ENCODE measurements at regions not wholly inside any gene's neighbourhood (a gene's known extent, or its start where the extent isn't known, plus 50 kb on each side); places are given as distances from the start of the nearest gene placed in this dataset.

DNA sequence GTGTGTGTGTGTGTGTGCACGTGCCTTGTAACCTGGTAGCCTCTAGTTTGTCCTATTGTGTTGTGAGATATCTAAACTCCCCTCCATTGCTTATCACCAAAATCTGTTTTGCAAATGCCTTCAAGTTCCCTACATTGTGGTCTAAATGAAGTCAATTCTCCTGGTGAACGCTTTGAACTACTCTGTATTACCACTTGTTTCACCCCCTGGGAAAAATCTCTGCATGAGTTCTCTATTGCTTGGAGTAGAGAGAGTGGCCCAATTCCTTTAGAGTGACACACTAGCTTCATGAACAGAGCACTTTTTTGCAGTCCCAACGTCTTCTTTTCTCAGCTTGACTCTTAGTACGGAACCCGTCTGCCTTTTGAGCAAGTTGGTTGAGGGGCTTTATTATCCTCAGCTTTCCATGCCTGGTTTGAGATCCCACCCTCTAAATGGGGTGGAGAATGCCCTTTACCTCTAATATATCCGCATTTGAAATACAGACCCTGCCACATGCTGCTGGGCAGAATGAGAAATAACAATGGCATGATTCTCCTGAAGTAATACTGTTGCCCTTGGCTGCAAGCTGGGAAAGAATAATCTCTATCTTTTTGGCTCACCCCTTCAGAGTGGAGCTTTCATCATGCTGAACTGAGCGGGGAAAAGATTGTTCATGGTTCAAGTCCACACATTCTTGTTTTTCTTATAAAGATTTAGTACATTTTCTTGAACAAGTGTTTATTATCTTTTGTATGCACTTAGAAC is 2545.3 kb downstream of the PCDH9 start:
- Mint-ChIP-seq H3K27me3 (ENCODE audit: low read depth, poor library complexity) (no peaks in the 10 kb centered on the region), H3K4me1 (peaks cover 13% of the 10 kb centered on the region), H3K4me3 (no peak overlapping the region), H3K27ac (no peak overlapping the region), H3K36me3 (ENCODE audit: low read depth) (no peaks in the 10 kb centered on the region), H3K9me3 (peaks cover 4% of the 10 kb centered on the region)
- DNase-seq: no peak
- TF ChIP-seq, protein P1, sequence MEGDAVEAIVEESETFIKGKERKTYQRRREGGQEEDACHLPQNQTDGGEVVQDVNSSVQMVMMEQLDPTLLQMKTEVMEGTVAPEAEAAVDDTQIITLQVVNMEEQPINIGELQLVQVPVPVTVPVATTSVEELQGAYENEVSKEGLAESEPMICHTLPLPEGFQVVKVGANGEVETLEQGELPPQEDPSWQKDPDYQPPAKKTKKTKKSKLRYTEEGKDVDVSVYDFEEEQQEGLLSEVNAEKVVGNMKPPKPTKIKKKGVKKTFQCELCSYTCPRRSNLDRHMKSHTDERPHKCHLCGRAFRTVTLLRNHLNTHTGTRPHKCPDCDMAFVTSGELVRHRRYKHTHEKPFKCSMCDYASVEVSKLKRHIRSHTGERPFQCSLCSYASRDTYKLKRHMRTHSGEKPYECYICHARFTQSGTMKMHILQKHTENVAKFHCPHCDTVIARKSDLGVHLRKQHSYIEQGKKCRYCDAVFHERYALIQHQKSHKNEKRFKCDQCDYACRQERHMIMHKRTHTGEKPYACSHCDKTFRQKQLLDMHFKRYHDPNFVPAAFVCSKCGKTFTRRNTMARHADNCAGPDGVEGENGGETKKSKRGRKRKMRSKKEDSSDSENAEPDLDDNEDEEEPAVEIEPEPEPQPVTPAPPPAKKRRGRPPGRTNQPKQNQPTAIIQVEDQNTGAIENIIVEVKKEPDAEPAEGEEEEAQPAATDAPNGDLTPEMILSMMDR (IDR thresholded peaks at IDR 0.05): no peak

- no peak for DNase-seq
- TF ChIP-seq, protein P1 (IDR thresholded peaks at IDR 0.05): no peak
- Mint-ChIP-seq H3K4me3 (no peak overlapping the region), H3K4me1 (peaks cover 13% of the 10 kb centered on the region), H3K9me3 (peaks cover 4% of the 10 kb centered on the region), H3K27me3 (ENCODE audit: low read depth, poor library complexity) (no peaks in the 10 kb centered on the region), H3K36me3 (ENCODE audit: low read depth) (no peaks in the 10 kb centered on the region), H3K27ac (no peak overlapping the region)
Observed at GRCh38 chr13:64684108-64684507, 2546.0 kb downstream of the PCDH9 start.

GRCh38 chr13:64680739-64681138 is 2549.4 kb downstream of the PCDH9 start:
- DNase-seq: no peak
- no peaks in the 10 kb centered on the region for H3K27me3 Mint-ChIP-seq (ENCODE audit: low read depth, poor library complexity)
- no peak overlapping the region for H3K4me3 Mint-ChIP-seq
- H3K9me3 Mint-ChIP-seq: peaks cover 4% of the 10 kb centered on the region
- TF ChIP-seq, protein P1 (IDR thresholded peaks at IDR 0.05): no peak
- H3K4me1 Mint-ChIP-seq: peaks cover 17% of the 10 kb centered on the region
- H3K36me3 Mint-ChIP-seq (ENCODE audit: low read depth): no peaks in the 10 kb centered on the region
- H3K27ac Mint-ChIP-seq: no peak overlapping the region

DNA sequence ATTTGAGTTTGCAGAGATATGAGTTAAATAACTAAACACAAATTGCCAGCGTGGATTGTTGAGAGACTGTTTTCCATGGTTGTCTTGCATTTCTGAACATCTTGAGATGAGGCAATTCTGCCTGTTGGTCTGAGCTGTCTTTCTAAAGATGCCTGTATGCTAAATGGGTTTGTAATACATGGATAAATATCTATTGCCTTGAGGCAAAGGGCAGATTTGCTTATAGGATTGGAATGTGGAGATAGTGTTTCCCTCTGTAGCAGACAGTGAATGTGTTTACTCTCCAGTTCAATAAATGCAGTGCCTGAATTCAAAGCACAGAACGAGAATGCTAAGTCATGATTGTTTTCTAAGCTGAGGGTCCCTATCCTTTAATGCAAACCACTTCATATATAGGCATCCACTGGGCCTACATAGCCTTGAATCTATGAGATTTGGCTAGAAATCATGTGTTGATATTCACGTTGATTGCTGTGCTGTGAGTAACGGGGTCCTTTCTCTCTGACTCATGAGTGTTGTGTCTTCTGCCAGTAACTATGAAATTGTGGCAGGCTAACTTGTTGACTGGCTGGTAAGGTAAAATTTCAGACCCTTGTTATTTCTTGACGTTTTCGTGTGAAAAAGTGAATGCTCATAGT is 2554.8 kb downstream of the PCDH9 start:
- Mint-ChIP-seq H3K4me3 (no peak overlapping the region), H3K36me3 (ENCODE audit: low read depth) (no peaks in the 10 kb centered on the region), H3K27me3 (ENCODE audit: low read depth, poor library complexity) (no peaks in the 10 kb centered on the region), H3K9me3 (no peaks in the 10 kb centered on the region), H3K27ac (no peak overlapping the region), H3K4me1 (peaks cover 9% of the 10 kb centered on the region)
- TF ChIP-seq, protein P1 (IDR thresholded peaks at IDR 0.05): no peak
- DNase-seq: no peak

DNA sequence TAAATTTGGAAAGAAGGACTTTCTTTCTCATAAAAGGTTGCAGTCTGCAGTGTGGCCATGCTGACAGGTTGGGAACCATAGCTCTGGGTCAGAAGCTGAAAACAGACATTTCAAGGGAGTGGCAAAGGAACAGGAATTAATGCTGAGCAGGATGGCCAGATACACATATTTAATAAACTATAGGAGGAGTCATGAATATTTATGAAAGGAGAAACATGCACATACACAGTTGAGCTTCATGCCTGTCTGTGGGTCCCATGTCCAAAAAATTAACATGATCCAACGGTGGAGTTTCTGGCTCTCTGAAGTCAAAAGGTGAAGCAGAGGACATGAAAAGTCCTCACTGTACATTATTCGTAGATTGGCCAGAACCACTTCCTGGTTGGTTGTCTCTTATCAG is 2556.0 kb downstream of the PCDH9 start:
- no peak overlapping the region for H3K4me3 Mint-ChIP-seq
- TF ChIP-seq, protein P1 (IDR thresholded peaks at IDR 0.05): no peak
- H3K4me1 Mint-ChIP-seq: peaks cover 9% of the 10 kb centered on the region
- no peak for DNase-seq
- H3K9me3 Mint-ChIP-seq: no peaks in the 10 kb centered on the region
- no peak overlapping the region for H3K27ac Mint-ChIP-seq
- no peaks in the 10 kb centered on the region for H3K27me3 Mint-ChIP-seq (ENCODE audit: low read depth, poor library complexity)
- H3K36me3 Mint-ChIP-seq (ENCODE audit: low read depth): no peaks in the 10 kb centered on the region

- DNase-seq: no peak
- no peak overlapping the region for H3K4me3 Mint-ChIP-seq
- no peak overlapping the region for H3K27ac Mint-ChIP-seq
- H3K36me3 Mint-ChIP-seq (ENCODE audit: low read depth): no peaks in the 10 kb centered on the region
- H3K9me3 Mint-ChIP-seq: no peaks in the 10 kb centered on the region
- H3K4me1 Mint-ChIP-seq: peaks cover 9% of the 10 kb centered on the region
- TF ChIP-seq, protein P1 (IDR thresholded peaks at IDR 0.05): no peak
- no peaks in the 10 kb centered on the region for H3K27me3 Mint-ChIP-seq (ENCODE audit: low read depth, poor library complexity)
Observed at GRCh38 chr13:64672751-64673150, 2557.4 kb downstream of the PCDH9 start.
